ENCODE measurements at regions not wholly inside any gene's neighbourhood (a gene's known extent, or its start where the extent isn't known, plus 50 kb on each side); places are given as distances from the start of the nearest gene placed in this dataset.

- TF ChIP-seq KLF1 (tag by site-specific recombination; IDR thresholded peaks at IDR 0.05): no peak
- TF ChIP-seq ZNF747 (tag by site-specific recombination; IDR thresholded peaks at IDR 0.05): no peak
- TF ChIP-seq CTCF (tag by site-specific recombination; IDR thresholded peaks at IDR 0.05): no peak
- no peak for TF ChIP-seq ZEB2 (tag by site-specific recombination; IDR thresholded peaks at IDR 0.05)
- no peak for TF ChIP-seq ZNF184 (tag by site-specific recombination; IDR thresholded peaks at IDR 0.05)
- TF ChIP-seq SALL2 (tag by site-specific recombination; IDR thresholded peaks at IDR 0.05; ENCODE audit: borderline replicate concordance): no peak
- no peak for TF ChIP-seq ZNF280C (tag by site-specific recombination; IDR thresholded peaks at IDR 0.05)
Observed at GRCh38 chr13:100881291-100881864, 206.8 kb upstream of the TMTC4 start.
